ENCODE measurements at regions not wholly inside any gene's neighbourhood (a gene's known extent, or its start where the extent isn't known, plus 50 kb on each side); places are given as distances from the start of the nearest gene placed in this dataset.
A peak's percentile ranks its signal among the peaks of the same experiment; 100 is the strongest.

DNA sequence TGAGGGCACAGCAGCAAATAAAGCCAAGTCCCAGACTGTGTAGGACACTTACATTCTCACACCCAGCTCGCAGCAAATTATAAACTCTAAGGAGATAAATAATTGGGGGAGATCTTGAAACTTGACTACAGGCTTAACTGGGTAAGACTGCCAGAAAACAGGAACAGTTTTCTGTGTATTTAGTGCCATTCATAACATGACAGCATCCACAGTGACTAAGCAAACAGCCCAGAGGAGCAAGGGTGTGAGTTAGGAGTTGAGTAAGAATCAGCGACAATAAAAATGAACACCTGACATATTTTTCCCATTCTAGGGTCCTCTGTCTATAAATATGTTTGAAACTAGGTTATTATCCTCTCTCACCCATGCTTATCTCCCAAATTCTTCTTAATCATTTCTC is 370.9 kb upstream of the WWC1 start:
- dilution Hi-C loops (cut with MboI; ENCODE audit: extremely low pct_ligation_motif_present, low sequenced_read_pairs), result no loop called here
- no peaks in the 10 kb centered on the region for H3K9me3 ChIP-seq (ENCODE audit: control insufficient read depth, low read depth, low read length)
- TF ChIP-seq EZH2 (IDR thresholded peaks at IDR 0.05; ENCODE audit: low read length), result no peak
- TF ChIP-seq, protein P1, sequence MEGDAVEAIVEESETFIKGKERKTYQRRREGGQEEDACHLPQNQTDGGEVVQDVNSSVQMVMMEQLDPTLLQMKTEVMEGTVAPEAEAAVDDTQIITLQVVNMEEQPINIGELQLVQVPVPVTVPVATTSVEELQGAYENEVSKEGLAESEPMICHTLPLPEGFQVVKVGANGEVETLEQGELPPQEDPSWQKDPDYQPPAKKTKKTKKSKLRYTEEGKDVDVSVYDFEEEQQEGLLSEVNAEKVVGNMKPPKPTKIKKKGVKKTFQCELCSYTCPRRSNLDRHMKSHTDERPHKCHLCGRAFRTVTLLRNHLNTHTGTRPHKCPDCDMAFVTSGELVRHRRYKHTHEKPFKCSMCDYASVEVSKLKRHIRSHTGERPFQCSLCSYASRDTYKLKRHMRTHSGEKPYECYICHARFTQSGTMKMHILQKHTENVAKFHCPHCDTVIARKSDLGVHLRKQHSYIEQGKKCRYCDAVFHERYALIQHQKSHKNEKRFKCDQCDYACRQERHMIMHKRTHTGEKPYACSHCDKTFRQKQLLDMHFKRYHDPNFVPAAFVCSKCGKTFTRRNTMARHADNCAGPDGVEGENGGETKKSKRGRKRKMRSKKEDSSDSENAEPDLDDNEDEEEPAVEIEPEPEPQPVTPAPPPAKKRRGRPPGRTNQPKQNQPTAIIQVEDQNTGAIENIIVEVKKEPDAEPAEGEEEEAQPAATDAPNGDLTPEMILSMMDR (optimal IDR thresholded peaks at IDR 0.05 in 1 of 3, IDR thresholded peaks at IDR 0.05 in 1 of 3, conservative IDR thresholded peaks at IDR 0.05 in 1 of 3; ENCODE audit: extremely low read depth in 1 of 3, insufficient read depth in 2 of 3, low read length in 3 of 3), result no peak
- H3K36me3 ChIP-seq (ENCODE audit: control insufficient read depth in 2 of 2, extremely low read depth in 1 of 2, insufficient read depth in 2 of 2, low read length in 2 of 2), result peaks cover 2 to 7% of the 10 kb centered on the region in 2 experiments
- H3K9ac ChIP-seq (ENCODE audit: control insufficient read depth, extremely low read depth, insufficient read depth, low read length), result no peak overlapping the region
- no peak overlapping the region for H3K27ac ChIP-seq (ENCODE audit: control insufficient read depth, insufficient read depth, low read length)
- DNase-seq (ENCODE audit: low read depth, low spot score), result no peak
- peaks cover 10% of the 10 kb centered on the region for H4K20me1 ChIP-seq (ENCODE audit: control insufficient read depth, extremely low read depth, insufficient read depth, low read length)
- H3K79me2 ChIP-seq (ENCODE audit: control insufficient read depth, insufficient read depth, low read length), result peaks cover 87% of the 10 kb centered on the region
- peak; percentile 17 for FAIRE-seq
- no peak overlapping the region for H2AFZ ChIP-seq (ENCODE audit: control insufficient read depth, low read length)
- no peak overlapping the region for H3K4me2 ChIP-seq (ENCODE audit: control insufficient read depth, extremely low read depth, insufficient read depth, low read depth, low read length)
- peaks cover 8% of the 10 kb centered on the region for H3K4me1 ChIP-seq (ENCODE audit: control insufficient read depth, extremely low read depth, insufficient read depth, low read length)
- H3K9me1 ChIP-seq (ENCODE audit: control insufficient read depth, extremely low read depth, insufficient read depth, low read length), result no peaks in the 10 kb centered on the region
- no peak overlapping the region for H3K4me3 ChIP-seq (ENCODE audit: control insufficient read depth in 2 of 3, extremely low read depth in 1 of 3, insufficient read depth in 2 of 3, low read depth in 1 of 3, low read length in 3 of 3)
- no peaks in the 10 kb centered on the region for H3K27me3 ChIP-seq (ENCODE audit: control insufficient read depth, extremely low read depth, insufficient read depth, low read length)

DNA sequence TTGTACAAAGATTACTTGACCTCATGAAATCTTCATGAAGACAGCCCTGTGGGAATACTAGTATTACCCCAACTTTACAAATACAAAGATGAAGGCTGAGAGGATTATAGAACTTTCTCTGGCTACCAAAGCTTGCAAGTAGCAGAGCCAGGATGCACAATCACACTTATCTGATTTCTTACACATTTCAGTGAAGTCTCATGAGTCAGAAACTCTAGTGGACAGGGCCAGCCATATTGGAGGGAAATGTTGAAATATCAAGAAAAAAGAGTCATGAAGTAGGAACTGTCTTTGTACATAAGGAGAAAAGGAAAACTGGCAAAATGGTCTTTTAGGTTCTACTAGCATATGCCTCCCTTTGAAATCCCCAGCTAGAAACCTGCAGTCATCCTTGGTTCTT is 369.6 kb upstream of the WWC1 start:
- H3K79me2 ChIP-seq (ENCODE audit: control insufficient read depth, insufficient read depth, low read length), result peaks cover 81% of the 10 kb centered on the region
- dilution Hi-C loops (cut with MboI; ENCODE audit: extremely low pct_ligation_motif_present, low sequenced_read_pairs), result no loop called here
- no peaks in the 10 kb centered on the region for H3K9me1 ChIP-seq (ENCODE audit: control insufficient read depth, extremely low read depth, insufficient read depth, low read length)
- peaks cover 3% of the 10 kb centered on the region for H3K4me1 ChIP-seq (ENCODE audit: control insufficient read depth, extremely low read depth, insufficient read depth, low read length)
- H3K4me3 ChIP-seq (ENCODE audit: control insufficient read depth in 2 of 3, extremely low read depth in 1 of 3, insufficient read depth in 2 of 3, low read depth in 1 of 3, low read length in 3 of 3), result no peak overlapping the region
- no peak overlapping the region for H3K27ac ChIP-seq (ENCODE audit: control insufficient read depth, insufficient read depth, low read length)
- DNase-seq (ENCODE audit: low read depth, low spot score), result no peak
- peaks cover 2 to 7% of the 10 kb centered on the region in 2 experiments for H3K36me3 ChIP-seq (ENCODE audit: control insufficient read depth in 2 of 2, extremely low read depth in 1 of 2, insufficient read depth in 2 of 2, low read length in 2 of 2)
- no peak overlapping the region for H3K9ac ChIP-seq (ENCODE audit: control insufficient read depth, extremely low read depth, insufficient read depth, low read length)
- no peak overlapping the region for H2AFZ ChIP-seq (ENCODE audit: control insufficient read depth, low read length)
- peaks cover 7% of the 10 kb centered on the region for H4K20me1 ChIP-seq (ENCODE audit: control insufficient read depth, extremely low read depth, insufficient read depth, low read length)
- no peak for FAIRE-seq
- no peaks in the 10 kb centered on the region for H3K9me3 ChIP-seq (ENCODE audit: control insufficient read depth, low read depth, low read length)
- no peak overlapping the region for H3K4me2 ChIP-seq (ENCODE audit: control insufficient read depth, extremely low read depth, insufficient read depth, low read depth, low read length)
- H3K27me3 ChIP-seq (ENCODE audit: control insufficient read depth, extremely low read depth, insufficient read depth, low read length), result no peaks in the 10 kb centered on the region
- TF ChIP-seq EZH2 (IDR thresholded peaks at IDR 0.05; ENCODE audit: low read length), result no peak
- TF ChIP-seq, protein P1 (optimal IDR thresholded peaks at IDR 0.05 in 1 of 3, IDR thresholded peaks at IDR 0.05 in 1 of 3, conservative IDR thresholded peaks at IDR 0.05 in 1 of 3; ENCODE audit: extremely low read depth in 1 of 3, insufficient read depth in 2 of 3, low read length in 3 of 3), result no peak

All from keratinocyte (primary cell).